HepG2 (cell line): ENCODE measurements at regions not wholly inside any gene's neighbourhood (a gene's known extent, or its start where the extent isn't known, plus 50 kb on each side); places are given as distances from the start of the nearest gene placed in this dataset.

Source experiments
- ATAC-seq: fragments of 200-7000 bp; cut with Tn5 transposase; 3 replicates; pipeline ENCODE4 v1.9.1; 2020; ENCODE audit warnings: mild to moderate bottlenecking, moderate library complexity
- BruUV-seq: library from RNA; stranded (reverse); fragments of 400-500 nt; replicated peaks from 2 replicates; lab custom pipeline; 2021; lab: Mats Ljungman, UMichigan
- CTCF ChIA-PET: fragments of 300-600 bp; formaldehyde crosslinking; extraction: SDS; loops from one replicate; lab custom pipeline; 2021; ENCODE audit warnings: low total read pairs, inconsistent platforms, low intra/inter-chr PET ratio; lab: Yijun Ruan, JAX
- POLR2A ChIA-PET: fragments of 350-600 bp; sonication (Branson Sonifier 250); formaldehyde crosslinking; loops from one replicate; lab custom pipeline; 2020; ENCODE audit warnings: antibody characterized with exemption, inconsistent platforms; lab: Yijun Ruan, JAX
- DNase-seq: peaks from one replicate; pipeline ENCODE4 v3.0.0-alpha.2; 2015; ENCODE audit warnings: low spot score
- FAIRE-seq: peaks from 3 replicates; lab custom pipeline; 2011; peaks lifted over from hg19 to GRCh38; lab: Jason Lieb, UNC
- H2AFZ ChIP-seq: one replicate; pipeline ENCODE4 v1.6.1; 2011; ENCODE audit warnings: low read length, inconsistent platforms
- H3K27ac ChIP-seq: fragments of 300-600 bp; 3 replicates; pipeline ENCODE4 v1.8.0; 2011; ENCODE audit warnings: mixed run types, mild to moderate bottlenecking, mixed read lengths, low read length, inconsistent platforms; ENCODE audit not compliant: insufficient read depth; ENCODE audit errors: extremely low read length
- H3K27me3 ChIP-seq, 2 experiments: fragments of 200-600 bp in 1 of 2; 2 replicates in 1 of 2; 3 replicates in 1 of 2; pipeline versions ENCODE4 v1.6.0 to v1.8.0; 2011; ENCODE audit warnings: low read length in 2 of 2, mild to moderate bottlenecking in 2 of 2, moderate library complexity in 2 of 2, inconsistent platforms in 1 of 2; ENCODE audit not compliant: insufficient read depth in 2 of 2, control insufficient read depth in 1 of 2
- H3K36me3 ChIP-seq, 2 experiments: fragments of 200-600 bp in 1 of 2; replicated peaks in 1 of 2; 2 replicates in 1 of 2; 3 replicates in 1 of 2; pipeline versions ENCODE4 v1.5.1 to v1.8.0; 2011; ENCODE audit warnings: low read length in 2 of 2, inconsistent platforms in 1 of 2; ENCODE audit not compliant: insufficient read depth in 2 of 2, control insufficient read depth in 1 of 2
- H3K4me1 ChIP-seq: 2 replicates; pipeline ENCODE4 v1.5.1; 2012; ENCODE audit warnings: low read length, inconsistent platforms; ENCODE audit not compliant: insufficient read depth
- H3K4me2 ChIP-seq: 2 replicates; pipeline ENCODE4 v1.6.0; 2011; ENCODE audit warnings: low read depth, low read length, inconsistent platforms
- H3K4me3 ChIP-seq, 3 experiments: fragments of 200-600 bp in 1 of 3; sonication (generic), shearing (Covaris generic) in 1 of 3; replicated peaks in 1 of 3; 2 replicates each; pipeline ENCODE4 v1.5.1; 2011 to 2016; ENCODE audit warnings: low read length in 3 of 3, inconsistent platforms in 2 of 3, low read depth in 2 of 3, mild to moderate bottlenecking in 2 of 3, control low read depth in 1 of 3, mixed read lengths in 1 of 3; ENCODE audit not compliant: insufficient read depth in 1 of 3
- H3K79me2 ChIP-seq: one replicate; pipeline ENCODE4 v1.6.1; 2011; ENCODE audit warnings: low read length, inconsistent platforms; ENCODE audit not compliant: insufficient read depth
- H3K9ac ChIP-seq: 2 replicates; pipeline ENCODE4 v1.6.0; 2011; ENCODE audit warnings: mild to moderate bottlenecking, low read depth, low read length, inconsistent platforms; ENCODE audit not compliant: insufficient read depth
- H3K9me3 ChIP-seq: 2 replicates; pipeline ENCODE4 v1.5.1; 2012; ENCODE audit warnings: mild to moderate bottlenecking, low read length
- H4K20me1 ChIP-seq: 2 replicates; pipeline ENCODE4 v1.6.0; 2011; ENCODE audit warnings: inconsistent platforms, mild to moderate bottlenecking, low read length, moderate library complexity; ENCODE audit not compliant: insufficient read depth
- ATM ChIP-seq: fragments of 450-650 bp; IDR thresholded peaks from 2 replicates; pipeline ENCODE4 v1.7.1; 2017; ENCODE audit warnings: mild to moderate bottlenecking, borderline replicate concordance
- HDAC2 ChIP-seq: sonication (generic); formaldehyde crosslinking; IDR thresholded peaks from 2 replicates; pipeline ENCODE4 v1.4.0; 2020; ENCODE audit warnings: missing genetic modification reagents
- MAF1 ChIP-seq: sonication (generic); formaldehyde crosslinking; IDR thresholded peaks from 2 replicates; pipeline ENCODE4 v1.5.0; 2020; ENCODE audit warnings: missing genetic modification reagents, borderline replicate concordance
- PHF5A ChIP-seq: IDR thresholded peaks from one replicate; pipeline ENCODE4 v1.6.1; 2018; ENCODE audit warnings: low read depth, missing genetic modification reagents; ENCODE audit not compliant: unreplicated experiment
- RBM39 ChIP-seq: fragments of 200-400 bp; formaldehyde crosslinking; IDR thresholded peaks from one replicate; pipeline ENCODE4 v1.6.1; 2018; ENCODE audit warnings: antibody characterized with exemption, mild to moderate bottlenecking, low read depth, low read length; ENCODE audit not compliant: poor library complexity, severe bottlenecking
- SRSF4 ChIP-seq: fragments of 200-400 bp; formaldehyde crosslinking; IDR thresholded peaks from one replicate; pipeline ENCODE4 v1.6.1; 2018; ENCODE audit warnings: mild to moderate bottlenecking, low read depth, low read length, moderate library complexity; ENCODE audit not compliant: poor library complexity, severe bottlenecking
- TARDBP ChIP-seq: sonication (generic); formaldehyde crosslinking; IDR thresholded peaks from 2 replicates; pipeline ENCODE4 v1.8.0; 2022; ENCODE audit warnings: mild to moderate bottlenecking, missing genetic modification reagents
- ZFY ChIP-seq: sonication (generic); formaldehyde crosslinking; IDR thresholded peaks from 2 replicates; pipeline ENCODE4 v1.4.0; 2020; ENCODE audit warnings: missing genetic modification reagents
- ZNF253 ChIP-seq: sonication (generic); formaldehyde crosslinking; IDR thresholded peaks from 2 replicates; pipeline ENCODE4 v1.8.0; 2022; ENCODE audit warnings: mild to moderate bottlenecking, missing genetic modification reagents, borderline replicate concordance
- ZNF484 ChIP-seq: sonication (generic); formaldehyde crosslinking; IDR thresholded peaks from 2 replicates; pipeline ENCODE4 v1.5.1; 2020; ENCODE audit warnings: mild to moderate bottlenecking, low read depth, missing genetic modification reagents, borderline replicate concordance
- ZNF547 ChIP-seq: sonication (generic); formaldehyde crosslinking; IDR thresholded peaks from 2 replicates; pipeline ENCODE4 v1.5.1; 2020; ENCODE audit warnings: mild to moderate bottlenecking, missing genetic modification reagents
- ZNF775 ChIP-seq: sonication (generic); formaldehyde crosslinking; IDR thresholded peaks from 2 replicates; pipeline ENCODE4 v1.4.0; 2020; ENCODE audit warnings: missing genetic modification reagents, mild to moderate bottlenecking, moderate library complexity, borderline replicate concordance
- ZNF788 ChIP-seq: sonication (generic); formaldehyde crosslinking; IDR thresholded peaks from 2 replicates; pipeline ENCODE4 v1.5.0; 2020; ENCODE audit warnings: mild to moderate bottlenecking, missing genetic modification reagents, borderline replicate concordance
- WGBS: methylation state at CpG from one replicate; pipeline ENCODE4 v1.1.6; 2017; ENCODE audit warnings: low lambda C conversion rate; 5-methylcytosine and 5-hydroxymethylcytosine counted together
- in situ Hi-C: cut with HindIII; loops from 2 replicates; pipeline ENCODE4 v1.10.0; 2017; ENCODE audit warnings: low pct_unique_long_range_greater_than_20kb; ENCODE audit not compliant: extremely low pct_ligation_motif_present
- intact Hi-C: fragments of 100-400 bp; cut with micrococcal nuclease; formaldehyde crosslinking; loops from one replicate; pipeline ENCODE4 v1.10.0; 2022; ENCODE audit not compliant: unreplicated experiment
- TF ChIP-seq, protein P1 (sequence below): sonication (generic); formaldehyde crosslinking; IDR thresholded peaks from 2 replicates; pipeline ENCODE4 v1.4.0; 2020; ENCODE audit warnings: missing genetic modification reagents
- TF ChIP-seq, protein P2 (sequence below): sonication (generic); formaldehyde crosslinking; conservative IDR thresholded peaks from 2 replicates; pipeline ENCODE4 v1.8.0; 2022; ENCODE audit warnings: missing genetic modification reagents

DNA sequence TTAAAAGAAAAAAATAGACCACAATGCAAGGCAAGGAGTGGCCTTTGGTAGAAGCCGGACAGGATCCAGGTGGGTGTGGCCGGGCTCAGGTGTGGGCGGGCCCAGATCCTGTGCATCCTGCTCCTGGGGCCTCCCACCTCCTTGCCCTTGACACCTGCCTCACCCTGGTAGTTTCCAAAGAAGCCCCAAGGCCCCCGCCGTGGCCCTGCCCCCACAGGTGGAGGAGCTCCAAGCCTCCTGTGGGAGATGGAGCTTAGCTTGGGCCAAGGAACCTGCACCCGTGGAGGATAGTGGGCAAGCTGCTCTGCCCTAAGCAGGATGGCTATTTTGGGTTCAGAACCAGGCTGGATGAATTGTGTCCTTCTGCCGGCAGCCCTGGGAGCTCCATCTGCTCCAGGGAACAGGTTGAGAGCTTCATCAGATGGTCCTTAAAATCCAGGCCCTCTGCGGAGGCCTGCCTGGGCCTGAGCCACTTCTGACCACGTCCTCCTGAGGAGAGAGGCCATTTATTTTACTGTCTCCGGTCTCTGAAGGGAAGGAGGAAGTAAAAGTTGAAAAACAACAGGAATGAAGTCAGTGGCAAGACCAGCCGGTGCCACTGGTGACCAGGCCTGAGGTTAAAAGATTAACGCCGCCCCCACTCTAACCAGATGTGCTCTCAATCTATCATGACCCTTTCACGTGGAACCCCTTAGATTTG lies 53.9 kb upstream of the KLF13 start:
- ATAC-seq, result no peak
- H3K79me2 ChIP-seq, result no peaks in the 10 kb centered on the region
- H3K9me3 ChIP-seq, result no peaks in the 10 kb centered on the region
- WGBS, result 77% methylated on average over 8 of the region's 14 CpGs
- ChIA-PET POLR2A (no interaction called here), CTCF (no interaction called here)
- in situ Hi-C loops, result no loop called here
- H3K27me3 ChIP-seq, result 0 out of 5 replicates have a peak, but pooled peaks cover 0 to 1% of the 10 kb centered on the region in 2 experiments
- BruUV-seq, result no TSS peak
- TF ChIP-seq HDAC2 (CRISPR knock-in tag) (no peak), ATM (no peak), ZNF253 (no peak), SRSF4 (no peak)
- no peak overlapping the region for H3K27ac ChIP-seq
- H4K20me1 ChIP-seq, result no peaks in the 10 kb centered on the region
- intact Hi-C loops, result no loop called here
- no peak overlapping the region for H2AFZ ChIP-seq
- H3K4me2 ChIP-seq, result no peak overlapping the region
- peaks cover 38% of the 10 kb centered on the region for H3K4me1 ChIP-seq
- DNase-seq, result no peak
- no peak overlapping the region for H3K9ac ChIP-seq
- FAIRE-seq, result no peak
- no peaks in the 10 kb centered on the region for H3K36me3 ChIP-seq
- H3K4me3 ChIP-seq, result no peak overlapping the region

DNA sequence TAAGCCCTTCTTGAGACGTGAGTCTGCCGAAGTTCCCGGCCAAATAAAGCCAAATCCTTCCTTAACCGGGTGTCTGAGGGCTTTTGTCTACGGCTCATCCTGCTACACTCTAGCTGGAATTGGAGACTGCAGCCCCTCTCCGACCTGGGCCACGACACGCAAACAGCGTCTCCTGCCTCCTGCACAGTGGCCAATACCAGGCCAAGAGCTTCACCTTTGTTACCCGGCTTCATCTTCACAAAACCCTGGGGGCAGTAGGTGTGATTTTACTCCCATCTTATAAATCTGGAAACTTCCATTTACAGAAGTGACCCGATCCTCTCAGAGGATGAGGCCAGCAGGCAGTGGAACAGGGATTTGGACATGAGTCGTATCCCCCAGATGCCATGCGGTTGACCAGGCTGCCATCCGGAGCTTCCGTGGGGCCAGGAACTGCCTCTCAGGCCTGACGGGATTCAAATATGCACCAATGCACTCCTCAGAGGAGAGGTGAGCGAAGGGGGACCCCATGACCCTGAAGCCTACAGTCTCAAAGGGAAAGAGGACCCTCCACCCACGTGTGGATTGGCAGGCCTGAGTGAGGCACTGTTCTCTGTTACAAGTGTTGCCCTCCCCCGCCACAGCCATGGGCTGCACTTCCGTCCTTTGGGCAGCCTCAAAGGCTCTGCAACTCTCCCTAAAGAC lies 53.2 kb upstream of the KLF13 start:
- Histone ChIP-seq H3K27ac (no peak overlapping the region), H3K4me3 (no peak overlapping the region), H3K9ac (no peak overlapping the region), H3K36me3 (no peaks in the 10 kb centered on the region), H3K4me2 (no peak overlapping the region), H3K9me3 (no peaks in the 10 kb centered on the region), H4K20me1 (no peaks in the 10 kb centered on the region), H2AFZ (no peak overlapping the region), H3K79me2 (no peaks in the 10 kb centered on the region), H3K27me3 (0 out of 5 replicates have a peak, but pooled peaks cover 0 to 1% of the 10 kb centered on the region in 2 experiments), H3K4me1 (peaks cover 38% of the 10 kb centered on the region)
- BruUV-seq, result no TSS peak
- FAIRE-seq, result no peak
- 88% methylated on average over 20 of the region's 20 CpGs for WGBS
- CTCF ChIA-PET, result no interaction called here
- in situ Hi-C loops, result no loop called here
- POLR2A ChIA-PET, result no interaction called here
- intact Hi-C loops, result no loop called here
- ATAC-seq, result no peak
- no peak for DNase-seq
- TF ChIP-seq ZFY (CRISPR knock-in tag) (no peak), ZNF775 (CRISPR knock-in tag) (no peak), ZNF484 (CRISPR knock-in tag) (no peak), PHF5A (CRISPR knock-in tag) (no peak), RBM39 (no peak), MAF1 (CRISPR knock-in tag) (no peak), ZNF547 (no peak), TARDBP (CRISPR knock-in tag) (no peak), ZNF788 (CRISPR knock-in tag) (no peak)
- TF ChIP-seq, protein P1, sequence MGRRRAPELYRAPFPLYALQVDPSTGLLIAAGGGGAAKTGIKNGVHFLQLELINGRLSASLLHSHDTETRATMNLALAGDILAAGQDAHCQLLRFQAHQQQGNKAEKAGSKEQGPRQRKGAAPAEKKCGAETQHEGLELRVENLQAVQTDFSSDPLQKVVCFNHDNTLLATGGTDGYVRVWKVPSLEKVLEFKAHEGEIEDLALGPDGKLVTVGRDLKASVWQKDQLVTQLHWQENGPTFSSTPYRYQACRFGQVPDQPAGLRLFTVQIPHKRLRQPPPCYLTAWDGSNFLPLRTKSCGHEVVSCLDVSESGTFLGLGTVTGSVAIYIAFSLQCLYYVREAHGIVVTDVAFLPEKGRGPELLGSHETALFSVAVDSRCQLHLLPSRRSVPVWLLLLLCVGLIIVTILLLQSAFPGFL, result no peak
- TF ChIP-seq, protein P2, sequence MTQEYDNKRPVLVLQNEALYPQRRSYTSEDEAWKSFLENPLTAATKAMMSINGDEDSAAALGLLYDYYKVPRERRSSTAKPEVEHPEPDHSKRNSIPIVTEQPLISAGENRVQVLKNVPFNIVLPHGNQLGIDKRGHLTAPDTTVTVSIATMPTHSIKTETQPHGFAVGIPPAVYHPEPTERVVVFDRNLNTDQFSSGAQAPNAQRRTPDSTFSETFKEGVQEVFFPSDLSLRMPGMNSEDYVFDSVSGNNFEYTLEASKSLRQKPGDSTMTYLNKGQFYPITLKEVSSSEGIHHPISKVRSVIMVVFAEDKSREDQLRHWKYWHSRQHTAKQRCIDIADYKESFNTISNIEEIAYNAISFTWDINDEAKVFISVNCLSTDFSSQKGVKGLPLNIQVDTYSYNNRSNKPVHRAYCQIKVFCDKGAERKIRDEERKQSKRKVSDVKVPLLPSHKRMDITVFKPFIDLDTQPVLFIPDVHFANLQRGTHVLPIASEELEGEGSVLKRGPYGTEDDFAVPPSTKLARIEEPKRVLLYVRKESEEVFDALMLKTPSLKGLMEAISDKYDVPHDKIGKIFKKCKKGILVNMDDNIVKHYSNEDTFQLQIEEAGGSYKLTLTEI (CRISPR knock-in tag), result no peak
